Medulla oblongata (tissue), 1 donor: ENCODE measurements at regions not wholly inside any gene's neighbourhood (a gene's known extent, or its start where the extent isn't known, plus 50 kb on each side); places are given as distances from the start of the nearest gene placed in this dataset.
A peak's percentile ranks its signal among the peaks of the same experiment; 100 is the strongest.

Experiments
- DNase-seq: peaks from one replicate; pipeline ENCODE4 v3.0.0-alpha.2; 2015; ENCODE audit errors: extremely low spot score

DNA sequence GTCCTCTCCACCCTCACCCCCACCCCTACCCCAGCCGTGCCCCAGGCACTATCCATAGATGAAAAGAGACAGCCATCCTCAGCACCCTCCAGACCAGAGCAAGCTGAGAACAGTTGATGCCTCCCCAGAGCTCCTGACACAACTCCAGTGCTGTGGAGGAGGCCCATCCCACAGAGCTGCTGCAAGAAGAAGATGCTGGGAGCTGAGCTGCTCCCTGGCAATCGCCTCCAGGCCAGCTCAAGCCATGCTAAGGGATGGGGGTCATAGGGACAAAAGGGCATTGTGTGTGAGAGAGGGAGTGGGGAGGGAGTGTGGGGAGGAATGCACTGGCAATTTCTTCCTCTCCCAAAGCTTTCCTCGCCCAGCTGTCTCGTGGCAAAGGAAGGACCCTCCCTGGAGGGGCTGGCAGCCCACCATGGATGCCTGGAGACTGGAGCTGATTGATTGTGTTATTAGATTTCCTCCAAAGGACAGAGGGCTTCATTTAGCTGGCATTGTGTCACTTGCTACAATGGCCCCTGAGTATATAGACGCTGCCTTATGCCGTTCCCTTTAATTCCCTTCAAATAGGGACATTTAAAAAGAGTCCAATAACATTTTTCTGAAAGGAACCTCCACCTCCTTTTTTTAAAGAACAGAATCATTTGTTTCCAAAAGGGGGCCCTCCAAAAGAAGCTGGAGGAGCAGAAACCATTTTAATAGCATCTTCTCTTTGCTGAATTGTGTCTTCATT is 476.4 kb downstream of the FOXO1 start:
- DNase-seq = peak; percentile 93

GRCh38 chr13:40190641-40191100 is 475.8 kb downstream of the FOXO1 start:
- DNase-seq = peak; percentile 94

- DNase-seq = peak; percentile 57
These were observed 475.1 kb downstream of the FOXO1 start for GRCh38 chr13:40191186-40191980.

GRCh38 chr13:40192452-40192851 is 474.0 kb downstream of the FOXO1 start:
- DNase-seq = peak; percentile 60

DNA sequence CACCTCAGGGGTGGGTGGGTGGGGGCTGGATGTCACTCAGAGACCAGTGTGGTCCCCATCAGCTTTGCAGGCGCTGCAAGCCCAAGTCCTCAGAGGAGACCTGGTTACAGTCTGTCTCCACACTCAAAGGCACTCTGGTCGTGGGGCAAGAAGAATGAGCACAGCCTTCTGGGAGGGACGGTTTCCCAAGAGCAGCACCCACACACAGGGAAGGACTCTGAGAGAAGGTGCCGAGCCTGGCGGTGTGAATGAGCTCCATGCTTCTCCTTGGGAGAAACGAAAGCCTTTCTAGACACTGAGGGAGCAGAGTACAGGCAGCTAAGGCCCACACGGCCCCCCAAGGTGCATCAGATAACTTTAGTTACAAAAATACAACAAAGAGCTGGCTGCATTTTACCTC is 473.6 kb downstream of the FOXO1 start:
- peak; percentile 31 for DNase-seq

DNA sequence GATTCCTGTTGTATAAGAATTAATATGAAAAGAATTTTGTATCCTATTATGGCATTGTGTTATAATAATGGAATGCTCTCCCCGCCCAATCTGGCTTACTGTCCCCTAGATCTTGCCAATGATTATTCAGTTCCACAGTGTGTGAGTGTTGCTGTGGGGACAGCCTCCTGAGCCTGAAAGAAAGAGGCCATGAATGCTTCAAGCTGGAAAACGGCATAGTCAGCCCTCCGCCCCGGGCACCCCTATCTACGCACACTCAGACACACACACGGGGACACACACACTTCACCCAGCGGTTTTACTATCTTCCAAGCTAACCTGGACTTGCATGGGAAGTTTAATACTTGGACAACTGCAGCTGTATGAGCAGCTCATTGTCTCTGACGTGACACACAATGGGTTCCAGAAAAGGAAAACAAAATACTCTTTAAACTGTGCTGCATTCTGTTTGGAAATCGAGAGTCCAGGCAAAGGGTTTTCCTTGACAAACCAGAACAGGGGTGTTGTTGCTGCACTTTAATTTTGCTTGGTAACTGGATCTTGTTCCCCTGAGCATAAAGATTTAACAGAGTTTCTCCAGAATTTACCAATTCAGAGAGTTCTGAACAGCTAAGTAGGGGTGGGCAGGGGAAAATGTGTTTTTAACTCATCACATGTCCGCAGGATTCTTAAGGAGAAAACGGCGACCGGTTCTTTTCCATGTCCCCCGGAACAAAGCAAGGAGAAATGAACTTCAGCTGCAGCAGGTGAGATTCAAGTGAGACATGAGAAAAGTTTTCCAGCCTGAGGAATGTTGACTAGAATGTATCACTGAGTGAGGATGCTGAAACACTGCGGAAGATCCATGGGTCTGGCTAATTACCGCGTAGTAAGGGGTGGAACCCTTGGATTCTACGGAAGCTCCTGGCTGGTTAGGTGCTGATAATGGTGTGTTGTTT is 472.9 kb downstream of the FOXO1 start:
- DNase-seq = peak; percentile 83

GRCh38 chr13:40194224-40194806 is 472.1 kb downstream of the FOXO1 start:
- DNase-seq = no peak

GRCh38 chr13:40197049-40197448 is 469.4 kb downstream of the FOXO1 start:
- no peak for DNase-seq

DNA sequence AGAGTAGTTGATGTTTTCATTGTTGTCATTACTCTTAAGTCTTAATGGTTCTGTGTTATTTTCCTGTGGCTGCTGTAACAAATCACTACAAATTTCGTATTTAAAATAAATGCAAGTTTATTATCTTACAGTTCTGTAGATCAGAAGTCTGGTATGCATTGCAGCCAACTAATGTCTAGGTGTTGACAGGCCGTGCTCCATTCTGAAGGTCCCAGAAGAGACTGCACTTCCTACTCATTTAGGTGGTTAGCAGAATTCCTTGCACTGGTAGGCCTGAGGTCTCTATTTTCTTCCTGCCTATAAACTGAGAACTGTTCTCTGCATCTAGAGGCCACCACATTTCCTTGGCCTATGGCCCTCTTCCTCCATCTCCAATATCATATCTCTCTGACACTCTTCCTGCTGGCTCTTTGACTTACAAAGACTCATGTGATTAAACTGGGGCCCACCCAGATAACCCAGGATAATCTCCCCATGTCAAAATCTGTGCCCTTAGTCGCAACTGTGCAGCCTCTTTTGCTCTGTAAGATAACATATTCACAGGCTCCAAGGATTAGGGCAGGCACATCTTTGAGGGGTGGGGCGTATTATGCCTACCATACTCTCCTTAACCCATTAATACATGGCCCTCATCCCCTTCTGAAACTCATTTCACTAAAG is 468.4 kb downstream of the FOXO1 start:
- DNase-seq = no peak

- no peak for DNase-seq
These were observed 466.0 kb downstream of the FOXO1 start for GRCh38 chr13:40200273-40200978.

DNA sequence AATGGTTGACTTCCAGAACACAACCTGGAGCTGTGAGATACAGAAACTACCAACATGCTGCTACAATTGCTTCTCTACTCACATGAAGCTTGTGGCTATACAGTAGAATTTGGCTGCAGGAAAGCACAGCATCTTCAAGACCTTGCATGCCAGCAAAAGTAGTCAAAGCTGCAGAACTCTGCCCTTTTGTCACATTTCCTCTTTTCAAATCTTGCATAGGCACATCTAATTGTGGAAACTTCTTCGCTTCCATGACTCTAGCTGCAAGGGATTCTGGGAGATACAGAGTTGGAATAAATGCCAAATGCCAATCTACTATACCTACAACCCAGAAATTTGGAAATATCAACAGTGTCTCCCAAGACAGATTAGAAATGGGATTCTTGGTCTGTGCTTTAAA is 462.2 kb downstream of the FOXO1 start:
- no peak for DNase-seq

DNA sequence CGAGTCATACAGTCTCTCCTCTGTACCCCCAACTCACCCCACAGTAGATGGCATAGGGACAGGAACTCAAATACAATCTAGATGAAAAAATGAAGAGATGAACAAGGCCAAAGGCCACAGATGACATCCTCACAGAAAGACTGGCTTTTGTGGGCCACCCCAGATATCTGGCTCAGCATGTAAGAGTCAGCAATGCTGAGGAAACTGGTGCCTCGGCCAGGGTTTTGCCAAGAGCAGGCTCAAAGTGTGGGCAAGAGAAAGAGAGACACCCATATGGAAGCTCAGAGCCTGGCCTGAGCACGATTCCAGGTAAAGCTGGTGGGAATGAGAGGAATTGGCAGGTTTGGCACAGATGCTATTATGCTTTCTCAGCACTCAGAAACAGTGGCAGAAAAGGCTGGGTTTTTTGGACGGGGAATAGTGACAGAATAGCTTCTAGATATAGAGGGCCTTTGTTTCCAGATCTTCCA is 460.6 kb downstream of the FOXO1 start:
- DNase-seq = peak; percentile 52

DNA sequence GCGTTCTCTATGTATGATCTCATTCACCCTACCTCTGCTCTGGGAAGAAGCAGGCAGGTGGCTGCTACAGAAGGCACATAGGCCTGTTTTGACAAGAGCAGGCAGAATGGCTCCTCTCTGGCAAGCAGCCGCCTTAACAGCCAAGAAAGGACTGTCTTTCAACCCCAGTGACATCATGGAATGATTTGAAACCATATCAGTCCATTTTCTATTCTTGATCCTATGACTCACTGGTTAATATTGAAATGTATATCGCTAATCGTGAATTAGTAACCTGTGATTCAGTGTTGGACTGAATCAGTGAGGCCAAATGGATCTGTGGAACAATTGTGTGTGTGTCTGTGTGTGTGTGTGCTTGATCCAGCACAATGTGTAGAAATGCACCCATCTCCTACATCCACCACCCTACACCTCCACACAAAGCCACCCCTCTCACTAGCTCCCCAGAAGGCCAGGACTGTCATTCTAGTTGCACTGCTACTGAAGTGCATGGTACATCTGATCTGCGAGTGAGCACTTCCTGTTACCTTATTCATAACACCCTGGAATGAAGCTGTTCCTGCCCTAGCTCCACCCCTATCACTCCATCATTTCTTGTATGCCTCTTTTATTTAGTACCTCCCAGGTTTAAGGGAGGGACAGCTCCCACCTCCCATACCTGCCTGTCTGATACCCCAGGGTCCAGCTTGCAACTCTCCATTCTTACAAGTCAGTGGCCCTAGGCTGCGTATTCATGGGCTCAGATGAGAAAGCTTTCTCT is 460.0 kb downstream of the FOXO1 start:
- no peak for DNase-seq

DNA sequence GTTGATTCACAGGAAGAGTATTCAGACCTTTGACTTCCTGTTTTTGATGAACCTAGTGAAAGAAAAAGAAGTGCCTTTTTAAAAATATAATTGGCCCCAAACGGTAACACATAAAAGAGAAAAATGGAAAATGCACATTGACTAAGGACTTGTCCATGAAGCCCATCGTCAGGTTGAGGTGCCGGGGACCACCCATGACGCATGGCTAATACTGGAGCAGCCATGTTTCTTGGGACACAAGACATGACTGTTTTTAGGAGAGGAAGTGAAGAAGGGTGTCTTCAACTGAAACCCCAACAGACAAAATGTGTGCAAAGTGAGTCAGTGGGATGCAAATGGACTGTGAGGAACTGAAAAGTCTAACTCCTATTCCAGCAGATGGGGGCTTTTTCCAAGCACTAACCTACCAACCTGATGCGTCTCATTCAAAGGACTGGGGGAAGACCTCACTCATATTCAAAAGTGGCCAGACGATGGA is 459.4 kb downstream of the FOXO1 start:
- no peak for DNase-seq

DNA sequence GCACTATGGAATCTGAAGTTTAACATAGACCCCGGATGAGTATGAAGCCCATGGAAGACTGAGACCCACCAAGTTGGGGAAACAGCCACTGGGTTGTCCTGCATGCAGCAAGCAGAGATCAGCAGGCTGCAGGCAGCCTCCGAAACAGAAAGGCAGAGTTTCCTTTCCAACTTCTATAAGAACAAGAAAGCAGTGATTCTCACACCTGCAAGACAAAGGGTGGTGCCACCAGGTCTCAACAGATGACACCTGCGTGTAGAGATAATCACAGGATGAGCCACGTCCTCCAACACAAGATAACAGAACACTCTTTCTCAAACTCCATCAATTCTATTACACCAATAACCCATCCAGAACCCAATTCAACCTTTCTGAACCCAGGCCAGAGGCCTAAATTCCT is 457.9 kb downstream of the FOXO1 start:
- no peak for DNase-seq

GRCh38 chr13:40210865-40211585 is 455.4 kb downstream of the FOXO1 start:
- DNase-seq = no peak

GRCh38 chr13:40211586-40211968 is 454.9 kb downstream of the FOXO1 start:
- no peak for DNase-seq

DNA sequence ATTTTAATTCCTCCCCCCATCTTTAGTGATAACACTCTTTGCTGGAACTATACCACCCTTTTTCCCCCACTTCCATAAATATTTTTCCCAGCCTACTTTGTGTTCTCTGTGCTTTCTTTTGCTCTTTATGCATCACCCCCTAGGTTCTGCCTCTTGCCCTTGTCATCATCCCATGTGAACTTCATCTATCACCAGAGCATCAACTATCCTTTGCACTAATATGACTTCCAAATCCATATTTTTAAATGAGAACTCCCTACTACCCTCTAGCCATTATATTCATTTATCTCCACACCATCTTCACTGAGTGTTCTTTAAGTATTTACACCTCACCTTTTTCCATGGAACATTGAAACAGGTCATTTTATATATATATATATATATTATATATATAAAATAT is 452.7 kb downstream of the FOXO1 start:
- DNase-seq = no peak

GRCh38 chr13:40215311-40215710 is 451.1 kb downstream of the FOXO1 start:
- no peak for DNase-seq
